RWPE1 (cell line): ENCODE measurements at regions not wholly inside any gene's neighbourhood (a gene's known extent, or its start where the extent isn't known, plus 50 kb on each side); places are given as distances from the start of the nearest gene placed in this dataset.

ENCODE experiments used
- CTCF ChIA-PET: fragments of 350-600 bp; sonication (Branson Sonifier 250); formaldehyde crosslinking; extraction: SDS; loops from one replicate; lab custom pipeline; 2021; lab: Yijun Ruan, JAX
- POLR2A ChIA-PET: fragments of 400-600 bp; formaldehyde crosslinking; extraction: SDS; loops from one replicate; lab custom pipeline; 2020; ENCODE audit warnings: antibody characterized with exemption; ENCODE audit not compliant: low non-redundant PET; lab: Yijun Ruan, JAX
- DNase-seq: peaks from one replicate; pipeline ENCODE4 v3.0.0; 2012; ENCODE audit warnings: low spot score
- H3K27ac ChIP-seq: fragments of 450-650 bp; 2 replicates; pipeline ENCODE4 v1.5.1; 2017
- CTCF ChIP-seq: fragments of 450-650 bp; conservative IDR thresholded peaks from 2 replicates; pipeline ENCODE4 v1.5.1; 2017; ENCODE audit warnings: low read depth, mild to moderate bottlenecking

GRCh38 chr4:181618038-181618618, 625.1 kb upstream of the TENM3 start:
- TF ChIP-seq CTCF: no peak
- POLR2A ChIA-PET: no interaction called here
- CTCF ChIA-PET: interaction anchor here (1.0 kb wide), 1 partner anchor 14 kb away, joined by 3 read pairs; no protein-coding TSS in a partner anchor
- DNase-seq: no peak
- H3K27ac ChIP-seq: no peak overlapping the region

- no peak for DNase-seq
- CTCF ChIA-PET: no interaction called here
- POLR2A ChIA-PET: no interaction called here
Measured at GRCh38 chr4:181618896-181619295, 624.3 kb upstream of the TENM3 start.

GRCh38 chr4:181619651-181620050, 623.6 kb upstream of the TENM3 start:
- ChIA-PET CTCF (no interaction called here), POLR2A (no interaction called here)
- no peak for DNase-seq
- TF ChIP-seq CTCF: no peak
- H3K27ac ChIP-seq: no peak overlapping the region

More at GRCh38 chr4:181618896-181619295, 624.3 kb upstream of the TENM3 start:
- no peak for TF ChIP-seq CTCF
- no peak overlapping the region for H3K27ac ChIP-seq

GRCh38 chr4:181637186-181638105, 605.8 kb upstream of the TENM3 start:
- TF ChIP-seq CTCF: no peak
- ChIA-PET POLR2A (no interaction called here), CTCF (no interaction called here)
- H3K27ac ChIP-seq: no peak overlapping the region
- no peak for DNase-seq

- ChIA-PET POLR2A (no interaction called here), CTCF (no interaction called here)
- DNase-seq: no peak
- H3K27ac ChIP-seq: no peak overlapping the region
- no peak for TF ChIP-seq CTCF
Measured at GRCh38 chr4:181643466-181643865, 599.7 kb upstream of the TENM3 start.

- TF ChIP-seq CTCF: no peak
- ChIA-PET CTCF (no interaction called here), POLR2A (no interaction called here)
- H3K27ac ChIP-seq: no peak overlapping the region
- DNase-seq: no peak
Measured at GRCh38 chr4:181645489-181645888, 597.7 kb upstream of the TENM3 start.
